ENCODE measurements at regions not wholly inside any gene's neighbourhood (a gene's known extent, or its start where the extent isn't known, plus 50 kb on each side); places are given as distances from the start of the nearest gene placed in this dataset.

DNA sequence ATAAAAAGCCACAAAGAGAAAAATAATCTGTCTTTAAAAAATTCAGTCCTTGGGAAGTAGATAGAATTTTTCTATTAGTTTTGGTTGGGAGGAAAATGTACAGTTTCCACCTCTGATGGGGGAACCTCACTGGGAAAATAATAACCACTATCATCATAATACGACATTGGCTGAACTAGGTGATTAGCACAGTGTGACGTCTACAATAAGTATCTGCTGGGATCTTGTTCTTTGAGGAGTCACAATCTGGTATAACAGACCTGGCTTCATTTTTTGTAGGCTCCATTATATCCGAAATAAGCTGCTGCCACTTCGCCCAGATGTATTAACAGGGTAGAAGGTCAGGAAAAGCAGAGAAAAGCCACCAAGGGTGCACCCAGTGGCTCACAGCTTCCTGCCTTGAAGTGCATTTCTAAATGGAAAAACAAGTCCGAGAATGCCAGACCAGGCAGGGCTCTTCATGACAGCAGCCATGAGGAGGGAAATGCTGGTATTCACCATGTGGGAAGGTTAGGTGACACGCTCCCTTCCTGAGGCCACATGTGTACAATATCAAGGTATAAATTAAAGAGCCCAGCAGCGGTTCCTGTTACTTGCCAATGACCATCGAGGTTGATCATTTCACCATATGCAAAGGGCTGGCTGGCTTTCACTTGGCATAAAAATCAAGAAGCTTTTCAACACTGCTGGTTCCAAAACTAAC lies 152.8 kb downstream of the PRELID2 start:
- H3K27me3 ChIP-seq (ENCODE audit: control insufficient read depth in 5 of 5, insufficient read depth in 4 of 5, low read length in 5 of 5), result no peaks in the 10 kb centered on the region
- H3K9me3 ChIP-seq (ENCODE audit: control insufficient read depth in 5 of 5, low read length in 5 of 5), result no peaks in the 10 kb centered on the region
- no peaks in the 10 kb centered on the region for H3K36me3 ChIP-seq (ENCODE audit: control insufficient read depth in 5 of 5, insufficient read depth in 5 of 5, low read length in 5 of 5)
- H3K4me1 ChIP-seq (ENCODE audit: control insufficient read depth in 5 of 5, insufficient read depth in 5 of 5, low read length in 5 of 5), result peaks cover 1 to 18% (median 9%) of the 10 kb centered on the region in 5 donors
- no peak overlapping the region for H3K9ac ChIP-seq (ENCODE audit: low read length in 5 of 5)
- no peak overlapping the region for H3K4me3 ChIP-seq (ENCODE audit: low read depth in 1 of 5, low read length in 5 of 5)
- H3K27ac ChIP-seq (ENCODE audit: low read depth, low read length), result no peak overlapping the region

GRCh38 chr5:145681686-145682085 lies 153.5 kb downstream of the PRELID2 start:
- Histone ChIP-seq H3K27ac (ENCODE audit: low read depth, low read length) (no peak overlapping the region), H3K36me3 (ENCODE audit: control insufficient read depth in 5 of 5, insufficient read depth in 5 of 5, low read length in 5 of 5) (no peaks in the 10 kb centered on the region), H3K9me3 (ENCODE audit: control insufficient read depth in 5 of 5, low read length in 5 of 5) (no peaks in the 10 kb centered on the region), H3K4me1 (ENCODE audit: control insufficient read depth in 5 of 5, insufficient read depth in 5 of 5, low read length in 5 of 5) (peaks cover 1 to 18% (median 9%) of the 10 kb centered on the region in 5 donors), H3K4me3 (ENCODE audit: low read depth in 1 of 5, low read length in 5 of 5) (no peak overlapping the region), H3K9ac (ENCODE audit: low read length in 5 of 5) (no peak overlapping the region), H3K27me3 (ENCODE audit: control insufficient read depth in 5 of 5, insufficient read depth in 4 of 5, low read length in 5 of 5) (no peaks in the 10 kb centered on the region)

DNA sequence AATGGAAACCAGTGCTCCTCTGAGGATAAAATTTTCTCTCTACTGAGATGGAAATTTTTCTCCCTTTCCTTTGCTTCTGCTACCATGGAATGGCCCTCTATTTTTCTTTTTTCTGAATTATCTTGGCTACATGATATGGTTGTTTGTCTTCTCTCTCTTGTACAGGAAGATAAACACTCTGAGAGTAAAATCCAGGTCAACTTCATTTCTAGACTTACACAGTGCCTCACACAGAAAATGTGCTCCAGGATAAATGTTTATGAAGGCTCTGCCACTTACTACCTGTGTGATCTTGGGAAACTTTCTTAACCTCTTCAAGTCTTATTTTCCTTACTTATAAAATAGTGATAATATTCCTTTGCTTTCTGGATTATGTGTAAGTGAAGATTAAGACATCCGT lies 153.9 kb downstream of the PRELID2 start:
- H3K27me3 ChIP-seq (ENCODE audit: control insufficient read depth in 5 of 5, insufficient read depth in 4 of 5, low read length in 5 of 5), result no peaks in the 10 kb centered on the region
- H3K36me3 ChIP-seq (ENCODE audit: control insufficient read depth in 5 of 5, insufficient read depth in 5 of 5, low read length in 5 of 5), result no peaks in the 10 kb centered on the region
- H3K9ac ChIP-seq (ENCODE audit: low read length in 5 of 5), result no peak overlapping the region
- H3K9me3 ChIP-seq (ENCODE audit: control insufficient read depth in 5 of 5, low read length in 5 of 5), result no peaks in the 10 kb centered on the region
- H3K4me3 ChIP-seq (ENCODE audit: low read depth in 1 of 5, low read length in 5 of 5), result no peak overlapping the region
- H3K27ac ChIP-seq (ENCODE audit: low read depth, low read length), result no peak overlapping the region
- H3K4me1 ChIP-seq (ENCODE audit: control insufficient read depth in 5 of 5, insufficient read depth in 5 of 5, low read length in 5 of 5), result peaks cover 1 to 18% (median 9%) of the 10 kb centered on the region in 5 donors

- no peak overlapping the region for H3K4me3 ChIP-seq (ENCODE audit: low read depth in 1 of 5, low read length in 5 of 5)
- peak overlapping the region in 1 of 5 donors; percentile 4 for H3K9ac ChIP-seq (ENCODE audit: low read length in 5 of 5)
- H3K36me3 ChIP-seq (ENCODE audit: control insufficient read depth in 5 of 5, insufficient read depth in 5 of 5, low read length in 5 of 5), result no peaks in the 10 kb centered on the region
- H3K4me1 ChIP-seq (ENCODE audit: control insufficient read depth in 5 of 5, insufficient read depth in 5 of 5, low read length in 5 of 5), result peaks cover 1 to 18% (median 9%) of the 10 kb centered on the region in 5 donors
- no peaks in the 10 kb centered on the region for H3K27me3 ChIP-seq (ENCODE audit: control insufficient read depth in 5 of 5, insufficient read depth in 4 of 5, low read length in 5 of 5)
- H3K27ac ChIP-seq (ENCODE audit: low read depth, low read length), result no peak overlapping the region
- H3K9me3 ChIP-seq (ENCODE audit: control insufficient read depth in 5 of 5, low read length in 5 of 5), result no peaks in the 10 kb centered on the region
Measured at GRCh38 chr5:145680767-145681166, 154.4 kb downstream of the PRELID2 start.

GRCh38 chr5:145680169-145680568 lies 155.0 kb downstream of the PRELID2 start:
- Histone ChIP-seq H3K4me1 (ENCODE audit: control insufficient read depth in 5 of 5, insufficient read depth in 5 of 5, low read length in 5 of 5) (peaks cover 1 to 18% (median 9%) of the 10 kb centered on the region in 5 donors), H3K4me3 (ENCODE audit: low read depth in 1 of 5, low read length in 5 of 5) (no peak overlapping the region), H3K27ac (ENCODE audit: low read depth, low read length) (no peak overlapping the region), H3K9ac (ENCODE audit: low read length in 5 of 5) (peak overlapping the region in 1 of 5 donors; percentile 4), H3K9me3 (ENCODE audit: control insufficient read depth in 5 of 5, low read length in 5 of 5) (no peaks in the 10 kb centered on the region), H3K36me3 (ENCODE audit: control insufficient read depth in 5 of 5, insufficient read depth in 5 of 5, low read length in 5 of 5) (no peaks in the 10 kb centered on the region), H3K27me3 (ENCODE audit: control insufficient read depth in 5 of 5, insufficient read depth in 4 of 5, low read length in 5 of 5) (no peaks in the 10 kb centered on the region)

DNA sequence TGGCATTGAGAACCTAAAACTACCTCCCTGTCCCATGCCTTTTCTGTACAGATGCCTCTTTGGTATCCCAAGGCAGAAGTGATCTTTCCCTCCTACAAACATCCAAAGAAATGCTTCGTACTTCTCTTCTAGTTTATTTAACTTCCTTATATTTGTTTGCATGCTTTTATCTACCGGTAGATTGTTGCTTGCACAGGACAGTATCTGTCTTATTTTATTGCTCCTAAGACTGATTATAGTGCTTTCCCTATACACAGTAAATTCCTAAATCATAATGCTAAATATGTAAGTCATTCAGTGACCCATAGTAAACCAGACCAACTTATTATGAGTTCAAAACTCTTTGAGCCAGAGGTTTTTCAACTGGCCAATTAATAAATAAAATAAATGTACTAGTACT lies 156.9 kb downstream of the PRELID2 start:
- H3K27me3 ChIP-seq (ENCODE audit: control insufficient read depth in 5 of 5, insufficient read depth in 4 of 5, low read length in 5 of 5), result no peaks in the 10 kb centered on the region
- no peaks in the 10 kb centered on the region for H3K9me3 ChIP-seq (ENCODE audit: control insufficient read depth in 5 of 5, low read length in 5 of 5)
- no peaks in the 10 kb centered on the region for H3K36me3 ChIP-seq (ENCODE audit: control insufficient read depth in 5 of 5, insufficient read depth in 5 of 5, low read length in 5 of 5)
- H3K4me3 ChIP-seq (ENCODE audit: low read depth in 1 of 5, low read length in 5 of 5), result no peak overlapping the region
- no peak overlapping the region for H3K9ac ChIP-seq (ENCODE audit: low read length in 5 of 5)
- H3K4me1 ChIP-seq (ENCODE audit: control insufficient read depth in 5 of 5, insufficient read depth in 5 of 5, low read length in 5 of 5), result peaks cover 1 to 18% (median 9%) of the 10 kb centered on the region in 5 donors
- H3K27ac ChIP-seq (ENCODE audit: low read depth, low read length), result no peak overlapping the region

DNA sequence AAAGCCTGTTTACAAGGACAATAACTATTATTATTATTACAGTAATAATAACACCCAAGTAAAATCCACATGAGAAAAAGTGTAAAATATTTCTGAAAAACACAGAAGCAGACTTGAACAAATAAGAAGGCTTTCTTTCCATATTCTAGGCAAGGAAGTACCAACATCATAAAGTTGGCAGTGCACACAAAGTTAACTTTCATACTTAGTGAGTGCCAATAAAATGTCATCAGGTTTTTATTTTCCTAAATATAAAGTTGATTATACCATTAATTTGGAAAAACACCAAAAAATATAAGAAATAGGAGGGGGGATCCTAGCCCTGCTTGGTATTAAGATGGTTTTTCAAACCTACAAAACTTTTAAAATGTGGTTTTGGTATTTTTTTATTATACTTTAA lies 161.4 kb downstream of the PRELID2 start:
- Histone ChIP-seq H3K4me3 (ENCODE audit: low read depth in 1 of 5, low read length in 5 of 5) (no peak overlapping the region), H3K9ac (ENCODE audit: low read length in 5 of 5) (no peak overlapping the region), H3K4me1 (ENCODE audit: control insufficient read depth in 5 of 5, insufficient read depth in 5 of 5, low read length in 5 of 5) (no peaks in the 10 kb centered on the region), H3K27me3 (ENCODE audit: control insufficient read depth in 5 of 5, insufficient read depth in 4 of 5, low read length in 5 of 5) (no peaks in the 10 kb centered on the region), H3K36me3 (ENCODE audit: control insufficient read depth in 5 of 5, insufficient read depth in 5 of 5, low read length in 5 of 5) (no peaks in the 10 kb centered on the region), H3K9me3 (ENCODE audit: control insufficient read depth in 5 of 5, low read length in 5 of 5) (no peaks in the 10 kb centered on the region), H3K27ac (ENCODE audit: low read depth, low read length) (no peak overlapping the region)

- H3K27me3 ChIP-seq (ENCODE audit: control insufficient read depth in 5 of 5, insufficient read depth in 4 of 5, low read length in 5 of 5), result no peaks in the 10 kb centered on the region
- H3K9me3 ChIP-seq (ENCODE audit: control insufficient read depth in 5 of 5, low read length in 5 of 5), result no peaks in the 10 kb centered on the region
- no peaks in the 10 kb centered on the region for H3K36me3 ChIP-seq (ENCODE audit: control insufficient read depth in 5 of 5, insufficient read depth in 5 of 5, low read length in 5 of 5)
- no peaks in the 10 kb centered on the region for H3K4me1 ChIP-seq (ENCODE audit: control insufficient read depth in 5 of 5, insufficient read depth in 5 of 5, low read length in 5 of 5)
- no peak overlapping the region for H3K9ac ChIP-seq (ENCODE audit: low read length in 5 of 5)
- H3K4me3 ChIP-seq (ENCODE audit: low read depth in 1 of 5, low read length in 5 of 5), result no peak overlapping the region
- H3K27ac ChIP-seq (ENCODE audit: low read depth, low read length), result no peak overlapping the region
Measured at GRCh38 chr5:145668714-145669113, 166.4 kb downstream of the PRELID2 start.

DNA sequence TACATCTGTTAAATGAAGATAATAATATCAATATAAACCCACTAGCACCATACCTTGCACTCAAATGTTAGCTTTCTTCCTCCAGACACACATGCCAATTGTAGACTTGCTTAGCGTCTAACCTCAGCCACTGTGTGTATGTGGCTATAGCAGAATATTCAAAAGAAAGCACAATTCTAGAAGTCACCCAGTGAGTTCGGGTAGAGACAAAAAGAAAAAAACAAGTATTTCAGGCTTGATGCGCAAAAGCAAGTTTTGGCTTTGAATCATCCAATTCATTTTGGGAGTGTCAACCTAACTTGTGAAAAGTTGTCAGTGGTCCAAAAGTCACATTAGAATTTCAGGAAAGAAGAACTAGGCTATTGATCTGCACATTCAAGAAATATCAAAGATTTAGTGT lies 167.4 kb downstream of the PRELID2 start:
- H3K9me3 ChIP-seq (ENCODE audit: control insufficient read depth in 5 of 5, low read length in 5 of 5), result no peaks in the 10 kb centered on the region
- no peak overlapping the region for H3K4me3 ChIP-seq (ENCODE audit: low read depth in 1 of 5, low read length in 5 of 5)
- no peak overlapping the region for H3K9ac ChIP-seq (ENCODE audit: low read length in 5 of 5)
- H3K27me3 ChIP-seq (ENCODE audit: control insufficient read depth in 5 of 5, insufficient read depth in 4 of 5, low read length in 5 of 5), result no peaks in the 10 kb centered on the region
- H3K36me3 ChIP-seq (ENCODE audit: control insufficient read depth in 5 of 5, insufficient read depth in 5 of 5, low read length in 5 of 5), result no peaks in the 10 kb centered on the region
- no peaks in the 10 kb centered on the region for H3K4me1 ChIP-seq (ENCODE audit: control insufficient read depth in 5 of 5, insufficient read depth in 5 of 5, low read length in 5 of 5)
- H3K27ac ChIP-seq (ENCODE audit: low read depth, low read length), result no peak overlapping the region

- Histone ChIP-seq H3K36me3 (ENCODE audit: control insufficient read depth in 5 of 5, insufficient read depth in 5 of 5, low read length in 5 of 5) (no peaks in the 10 kb centered on the region), H3K9me3 (ENCODE audit: control insufficient read depth in 5 of 5, low read length in 5 of 5) (no peaks in the 10 kb centered on the region), H3K27me3 (ENCODE audit: control insufficient read depth in 5 of 5, insufficient read depth in 4 of 5, low read length in 5 of 5) (no peaks in the 10 kb centered on the region), H3K27ac (ENCODE audit: low read depth, low read length) (no peak overlapping the region), H3K4me1 (ENCODE audit: control insufficient read depth in 5 of 5, insufficient read depth in 5 of 5, low read length in 5 of 5) (no peaks in the 10 kb centered on the region), H3K4me3 (ENCODE audit: low read depth in 1 of 5, low read length in 5 of 5) (no peak overlapping the region), H3K9ac (ENCODE audit: low read length in 5 of 5) (no peak overlapping the region)
Measured at GRCh38 chr5:145666591-145666990, 168.6 kb downstream of the PRELID2 start.
